ENCODE measurements at regions not wholly inside any gene's neighbourhood (a gene's known extent, or its start where the extent isn't known, plus 50 kb on each side); places are given as distances from the start of the nearest gene placed in this dataset.

- TF ChIP-seq CTCF (IDR thresholded peaks at IDR 0.05; ENCODE audit: low read length, missing control alignments) = no peak
- H3K4me3 ChIP-seq (replicated peaks; ENCODE audit: low read depth, low read length) = no peak overlapping the region
- no peak for DNase-seq (ENCODE audit: low read depth)
These were observed 253.6 kb upstream of the TNP1 start for GRCh38 chr2:217113491-217113890.

- no peak for DNase-seq (ENCODE audit: low read depth)
- H3K4me3 ChIP-seq (replicated peaks; ENCODE audit: low read depth, low read length) = no peak overlapping the region
- no peak for TF ChIP-seq CTCF (IDR thresholded peaks at IDR 0.05; ENCODE audit: low read length, missing control alignments)
These were observed 250.7 kb upstream of the TNP1 start for GRCh38 chr2:217110550-217110949.

- no peak for TF ChIP-seq CTCF (IDR thresholded peaks at IDR 0.05; ENCODE audit: low read length, missing control alignments)
- DNase-seq (ENCODE audit: low read depth) = no peak
- no peak overlapping the region for H3K4me3 ChIP-seq (replicated peaks; ENCODE audit: low read depth, low read length)
These were observed 248.7 kb upstream of the TNP1 start for GRCh38 chr2:217108575-217109027.

- TF ChIP-seq CTCF (IDR thresholded peaks at IDR 0.05; ENCODE audit: low read length, missing control alignments) = no peak
- no peak for DNase-seq (ENCODE audit: low read depth)
- H3K4me3 ChIP-seq (replicated peaks; ENCODE audit: low read depth, low read length) = no peak overlapping the region
These were observed 248.2 kb upstream of the TNP1 start for GRCh38 chr2:217108086-217108485.

GRCh38 chr2:217107480-217107879 lies 247.6 kb upstream of the TNP1 start:
- DNase-seq (ENCODE audit: low read depth) = no peak
- no peak overlapping the region for H3K4me3 ChIP-seq (replicated peaks; ENCODE audit: low read depth, low read length)
- TF ChIP-seq CTCF (IDR thresholded peaks at IDR 0.05; ENCODE audit: low read length, missing control alignments) = no peak

GRCh38 chr2:217106650-217107014 lies 246.8 kb upstream of the TNP1 start:
- TF ChIP-seq CTCF (IDR thresholded peaks at IDR 0.05; ENCODE audit: low read length, missing control alignments) = peak; percentile 57
- no peak overlapping the region for H3K4me3 ChIP-seq (replicated peaks; ENCODE audit: low read depth, low read length)
- peak; percentile 35 for DNase-seq (ENCODE audit: low read depth)

GRCh38 chr2:217105733-217106649 lies 246.1 kb upstream of the TNP1 start:
- no peak overlapping the region for H3K4me3 ChIP-seq (replicated peaks; ENCODE audit: low read depth, low read length)
- TF ChIP-seq CTCF (IDR thresholded peaks at IDR 0.05; ENCODE audit: low read length, missing control alignments) = no peak
- peak; percentile 90 for DNase-seq (ENCODE audit: low read depth)

Data from fibroblast of pulmonary artery (primary cell).